H1 (cell line): ENCODE measurements at regions not wholly inside any gene's neighbourhood (a gene's known extent, or its start where the extent isn't known, plus 50 kb on each side); places are given as distances from the start of the nearest gene placed in this dataset.

ENCODE experiments used
- CTCF ChIA-PET: fragments of 300-600 bp; sonication (Branson Sonifier 250); formaldehyde crosslinking; loops from one replicate; lab custom pipeline; 2021; ENCODE audit not compliant: partially characterized antibody; lab: Charles Lee
- POLR2A ChIA-PET: fragments of 300-600 bp; sonication (Branson Sonifier 250); formaldehyde crosslinking; loops from one replicate; lab custom pipeline; 2021; ENCODE audit warnings: inconsistent platforms; ENCODE audit not compliant: partially characterized antibody; lab: Charles Lee
- DNase-seq, 2 experiments: peaks; one replicate each; pipeline versions ENCODE4 v3.0.0 to v3.0.0-alpha.2; 2010 to 2022; ENCODE audit warnings: low spot score in 2 of 2, low read depth in 1 of 2, mixed read lengths in 1 of 2
- FAIRE-seq: peaks from 2 replicates; lab custom pipeline; 2011; peaks lifted over from hg19 to GRCh38; lab: Jason Lieb, UNC
- H2AFZ ChIP-seq: 2 replicates; pipeline ENCODE4 v1.8.1; 2012; ENCODE audit warnings: low read length, inconsistent platforms
- H2AK5ac ChIP-seq: 2 replicates; pipeline ENCODE4 v1.6.1; 2013; ENCODE audit warnings: low read depth, low read length
- H2BK120ac ChIP-seq: replicated peaks from 2 replicates; pipeline ENCODE3; 2013; ENCODE audit warnings: low read depth, low read length, inconsistent platforms
- H2BK12ac ChIP-seq: 2 replicates; pipeline ENCODE4 v1.6.1; 2013; ENCODE audit warnings: low read depth, low read length
- H2BK15ac ChIP-seq: 2 replicates; pipeline ENCODE4 v1.6.1; 2013; ENCODE audit warnings: low read length
- H2BK20ac ChIP-seq: 2 replicates; pipeline ENCODE4 v1.6.1; 2013; ENCODE audit warnings: low read length
- H2BK5ac ChIP-seq: 2 replicates; pipeline ENCODE4 v1.6.1; 2013; ENCODE audit warnings: low read depth, low read length
- H3K14ac ChIP-seq: 2 replicates; pipeline ENCODE4 v1.6.1; 2013; ENCODE audit warnings: inconsistent platforms; ENCODE audit not compliant: insufficient read length
- H3K18ac ChIP-seq: 2 replicates; pipeline ENCODE4 v1.6.1; 2013; ENCODE audit warnings: low read length; ENCODE audit errors: extremely low read depth
- H3K23ac ChIP-seq: 2 replicates; pipeline ENCODE4 v1.6.1; 2013; ENCODE audit warnings: inconsistent platforms; ENCODE audit not compliant: insufficient read length
- H3K23me2 ChIP-seq: 2 replicates; pipeline ENCODE4 v1.6.1; 2013; ENCODE audit warnings: low read depth, low read length
- H3K27ac ChIP-seq: 2 replicates; pipeline ENCODE4 v1.6.1; 2011; ENCODE audit warnings: low read depth, low read length, inconsistent platforms
- H3K27me3 ChIP-seq, 4 experiments: replicated peaks in 1 of 4; 1 replicate in 1 of 4; 2 replicates in 3 of 4; pipeline versions ENCODE4 v1.6.1 to v1.8.1; 2011 to 2013; ENCODE audit warnings: low read length in 3 of 4, mild to moderate bottlenecking in 3 of 4, inconsistent platforms in 2 of 4, mixed read lengths in 2 of 4, moderate library complexity in 1 of 4; ENCODE audit not compliant: control insufficient read depth in 3 of 4, insufficient read depth in 3 of 4; ENCODE audit errors: extremely low read depth in 1 of 4
- H3K36me3 ChIP-seq, 4 experiments: 2 replicates each; pipeline versions ENCODE4 v1.6.1 to v1.8.1; 2011 to 2013; ENCODE audit warnings: mild to moderate bottlenecking in 4 of 4, low read length in 3 of 4, moderate library complexity in 2 of 4, control low read depth in 1 of 4, inconsistent platforms in 1 of 4; ENCODE audit not compliant: insufficient read depth in 4 of 4, control insufficient read depth in 2 of 4
- H3K4ac ChIP-seq: replicated peaks from 2 replicates; pipeline ENCODE3; 2013; ENCODE audit warnings: low read length, low read depth, mixed read lengths, inconsistent platforms; ENCODE audit not compliant: insufficient read length
- H3K4me1 ChIP-seq, 4 experiments: replicated peaks in 1 of 4; 1 replicate in 1 of 4; 2 replicates in 3 of 4; pipeline versions ENCODE4 v1.6.1 to v1.8.1; 2011 to 2013; ENCODE audit warnings: low read length in 3 of 4, inconsistent platforms in 2 of 4, mixed read lengths in 1 of 4; ENCODE audit not compliant: insufficient read depth in 4 of 4, control insufficient read depth in 3 of 4
- H3K4me2 ChIP-seq, 2 experiments: 2 replicates each; pipeline versions ENCODE4 v1.6.1 to v1.8.1; 2011 to 2013; ENCODE audit warnings: low read depth in 2 of 2, low read length in 2 of 2, control low read depth in 1 of 2, inconsistent platforms in 1 of 2, mild to moderate bottlenecking in 1 of 2; ENCODE audit not compliant: insufficient read depth in 1 of 2
- H3K4me3 ChIP-seq, 4 experiments: fragments of 200-600, 300-600 bp in 1 of 4; sonication (generic), shearing (Covaris generic), sonication (Bioruptor Twin) in 1 of 4; 2 replicates each; pipeline versions ENCODE4 v1.5.1 to v1.8.1; 2011 to 2016; ENCODE audit warnings: low read length in 4 of 4, low read depth in 3 of 4, control low read depth in 2 of 4, inconsistent platforms in 2 of 4, mild to moderate bottlenecking in 2 of 4, mixed read lengths in 1 of 4, moderate library complexity in 1 of 4; ENCODE audit not compliant: insufficient read depth in 2 of 4; ENCODE audit errors: extremely low read depth in 1 of 4
- H3K56ac ChIP-seq: replicated peaks from 2 replicates; pipeline ENCODE3; 2013; ENCODE audit warnings: low read depth, mild to moderate bottlenecking, mixed read lengths, low read length, inconsistent platforms; ENCODE audit not compliant: insufficient read length
- H3K79me1 ChIP-seq: 2 replicates; pipeline ENCODE4 v1.6.1; 2013; ENCODE audit warnings: low read depth, low read length, control low read depth
- H3K79me2 ChIP-seq, 2 experiments: 2 replicates each; pipeline versions ENCODE4 v1.6.1 to v1.8.1; 2012 to 2013; ENCODE audit warnings: low read length in 2 of 2, mild to moderate bottlenecking in 2 of 2, inconsistent platforms in 1 of 2; ENCODE audit not compliant: insufficient read depth in 2 of 2, control insufficient read depth in 1 of 2
- H3K9ac ChIP-seq, 4 experiments: replicated peaks in 1 of 4; 1 replicate in 1 of 4; 2 replicates in 3 of 4; pipeline versions ENCODE4 v1.6.1 to v1.8.1; 2011 to 2013; ENCODE audit warnings: low read depth in 3 of 4, low read length in 3 of 4, control low read depth in 2 of 4, mild to moderate bottlenecking in 2 of 4, moderate library complexity in 2 of 4, inconsistent platforms in 1 of 4; ENCODE audit errors: extremely low read depth in 1 of 4
- H3K9me3 ChIP-seq, 2 experiments: 2 replicates each; pipeline versions ENCODE4 v1.6.1 to v1.8.1; 2012 to 2013; ENCODE audit warnings: mild to moderate bottlenecking in 2 of 2, moderate library complexity in 2 of 2, control low read depth in 1 of 2, inconsistent platforms in 1 of 2, low read depth in 1 of 2, low read length in 1 of 2, mixed read lengths in 1 of 2; ENCODE audit not compliant: insufficient read depth in 2 of 2
- H4K20me1 ChIP-seq, 2 experiments: replicated peaks in 1 of 2; 2 replicates each; pipeline versions ENCODE3 to v1.8.1; 2011 to 2013; ENCODE audit warnings: inconsistent platforms in 2 of 2, low read length in 2 of 2, mild to moderate bottlenecking in 1 of 2; ENCODE audit not compliant: insufficient read depth in 2 of 2, control insufficient read depth in 1 of 2
- H4K5ac ChIP-seq: 2 replicates; pipeline ENCODE4 v1.6.1; 2013; ENCODE audit warnings: low read length, low read depth, mixed read lengths, inconsistent platforms; ENCODE audit not compliant: insufficient read length
- H4K8ac ChIP-seq: 2 replicates; pipeline ENCODE4 v1.8.0; 2013; ENCODE audit warnings: mild to moderate bottlenecking, moderate library complexity, low read length, inconsistent platforms; ENCODE audit not compliant: insufficient read depth; ENCODE audit errors: extremely low read depth
- H4K91ac ChIP-seq: replicated peaks from 2 replicates; pipeline ENCODE3; 2013; ENCODE audit warnings: low read length, mixed read lengths, inconsistent platforms; ENCODE audit not compliant: insufficient read length
- CHD2 ChIP-seq: IDR thresholded peaks from 2 replicates; pipeline ENCODE4 v1.6.1; 2012; ENCODE audit warnings: low read length, improper control_type of control experiment
- FOSL1 ChIP-seq: IDR thresholded peaks from 2 replicates; pipeline ENCODE4 v1.6.1; 2011; ENCODE audit warnings: mild to moderate bottlenecking, low read depth, low read length, moderate library complexity; ENCODE audit not compliant: insufficient read depth
- JUN ChIP-seq: IDR thresholded peaks from 2 replicates; pipeline ENCODE4 v1.6.1; 2011; ENCODE audit warnings: low read depth, mild to moderate bottlenecking, improper control_type of control experiment, low read length
- POLR2A ChIP-seq, 2 experiments: IDR thresholded peaks; 1 replicate in 1 of 2; 2 replicates in 1 of 2; pipeline ENCODE4 v1.6.1; 2011; ENCODE audit warnings: low read depth in 2 of 2, low read length in 2 of 2, mild to moderate bottlenecking in 2 of 2; ENCODE audit errors: control extremely low read depth in 1 of 2
- SIN3A ChIP-seq, 2 experiments: IDR thresholded peaks in 1 of 2; conservative IDR thresholded peaks in 1 of 2; 2 replicates each; pipeline ENCODE4 v1.6.1; 2011 to 2012; ENCODE audit warnings: low read length in 2 of 2, improper control_type of control experiment in 1 of 2, low read depth in 1 of 2, mild to moderate bottlenecking in 1 of 2
- SP2 ChIP-seq: IDR thresholded peaks from 2 replicates; pipeline ENCODE4 v1.6.1; 2012; ENCODE audit warnings: mild to moderate bottlenecking, low read length, inconsistent platforms
- WGBS, 2 experiments: shearing (Covaris generic) in 1 of 2; methylation state at CpG; one replicate each; pipeline versions ENCODE4 v1.1.6 to v1.1.7; 2013 to 2015; ENCODE audit warnings: low lambda C conversion rate in 2 of 2, mixed read lengths in 2 of 2, inconsistent platforms in 1 of 2, low coverage in 1 of 2, missing lambda C conversion rate in 1 of 2; ENCODE audit not compliant: insufficient replicate concordance in 2 of 2, insufficient coverage in 1 of 2, insufficient read length in 1 of 2; ENCODE audit errors: extremely low coverage in 1 of 2, missing lambda C conversion rate in 1 of 2; 5-methylcytosine and 5-hydroxymethylcytosine counted together

DNA sequence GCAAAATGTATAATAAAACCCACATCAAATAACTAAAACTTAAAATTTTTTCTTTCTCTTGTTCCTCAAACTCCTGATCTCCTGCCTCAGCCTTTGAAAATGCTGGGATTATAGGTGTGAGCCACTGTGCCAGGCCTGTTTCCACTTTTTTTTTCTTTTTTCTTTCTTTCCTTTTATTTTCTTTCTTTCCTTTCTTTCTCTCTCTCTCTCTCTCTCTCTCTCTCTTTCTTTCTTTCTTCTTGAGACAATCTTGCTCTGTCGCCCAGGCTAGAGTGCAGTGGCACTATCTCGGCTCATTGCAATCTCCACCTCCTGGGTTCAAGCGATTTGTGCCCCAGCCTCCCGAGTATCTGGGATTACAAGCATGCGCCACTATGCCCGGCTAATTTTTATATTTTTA, 164.6 kb downstream of the OR2B2 start:
- Histone ChIP-seq H3K23ac (no peak overlapping the region), H2BK12ac (no peak overlapping the region), H3K18ac (no peak overlapping the region), H3K4me3 (no peak overlapping the region), H3K79me1 (no peaks in the 10 kb centered on the region), H2AFZ (no peak overlapping the region), H3K23me2 (no peaks in the 10 kb centered on the region), H4K91ac (no peak overlapping the region), H3K9me3 (no peaks in the 10 kb centered on the region), H3K56ac (no peak overlapping the region), H3K27ac (no peak overlapping the region), H2BK15ac (no peak overlapping the region), H3K79me2 (no peaks in the 10 kb centered on the region), H3K4me2 (no peak overlapping the region), H2BK20ac (no peak overlapping the region), H3K14ac (no peak overlapping the region)
- ChIA-PET CTCF (no interaction called here), POLR2A (no interaction called here)
- TF ChIP-seq SIN3A (conservative IDR thresholded peaks at IDR 0.05 in 1 of 2, IDR thresholded peaks at IDR 0.05 in 1 of 2; ENCODE audit: low read depth in 1 of 2, low read length in 2 of 2) (no peak), CHD2 (no peak), POLR2A (IDR thresholded peaks at IDR 0.05; ENCODE audit: control extremely low read depth in 1 of 2, low read depth in 2 of 2, low read length in 2 of 2) (no peak), JUN (no peak), FOSL1 (no peak), SP2 (no peak)
- TF ChIP-seq, all 59 proteins: peak for 0
- H3K4ac ChIP-seq = no peak overlapping the region
- H4K20me1 ChIP-seq = peaks cover 0 to 3% of the 10 kb centered on the region in 2 experiments
- H3K9ac ChIP-seq = no peak overlapping the region
- H4K8ac ChIP-seq = no peak overlapping the region
- peaks cover 13 to 49% (median 35%) of the 10 kb centered on the region in 4 experiments for H3K27me3 ChIP-seq
- DNase-seq (no peak), FAIRE-seq (no peak)
- H3K36me3 ChIP-seq = no peaks in the 10 kb centered on the region
- H4K5ac ChIP-seq = no peak overlapping the region
- no peak overlapping the region for H2BK120ac ChIP-seq
- no peak overlapping the region for H2BK5ac ChIP-seq
- 71% methylated on average over 6 of the region's 6 CpGs; no CpG with 5 or more reads in 1 of the 2 experiments for WGBS, 2 experiments
- H2AK5ac ChIP-seq = no peak overlapping the region
- H3K4me1 ChIP-seq = no peaks in the 10 kb centered on the region; a peak in 1 of 7 replicates
